ENCODE measurements at regions not wholly inside any gene's neighbourhood (a gene's known extent, or its start where the extent isn't known, plus 50 kb on each side); places are given as distances from the start of the nearest gene placed in this dataset.
"Not testable (repeated sequence)": the region's sequence is repeated elsewhere in the genome, so short reads cannot be mapped to it uniquely, and the experiment has no call there.

- Histone ChIP-seq H3K27ac (peak overlapping the region in 1 of 4 donors; percentile 72), H3K9me3 (no peaks in the 10 kb centered on the region), H3K4me3 (no peak overlapping the region), H3K27me3 (no peaks in the 10 kb centered on the region), H3K36me3 (no peaks in the 10 kb centered on the region), H3K4me1 (peaks cover 0 to 11% (median 4%) of the 10 kb centered on the region in 4 donors)
- TF ChIP-seq POLR2A (IDR thresholded peaks at IDR 0.05) (no peak), CTCF (IDR thresholded peaks at IDR 0.05) (no peak)
- DNase-seq, result no peak
Observed at GRCh38 chr22:22166941-22167713, 77.5 kb upstream of the VPREB1 start.

GRCh38 chr22:22165936-22166710 is 78.5 kb upstream of the VPREB1 start:
- H3K36me3 ChIP-seq, result no peaks in the 10 kb centered on the region
- TF ChIP-seq POLR2A (IDR thresholded peaks at IDR 0.05), result no peak
- no peak for TF ChIP-seq CTCF (IDR thresholded peaks at IDR 0.05)
- peaks cover 0 to 11% (median 4%) of the 10 kb centered on the region in 4 donors for H3K4me1 ChIP-seq
- H3K4me3 ChIP-seq, result no peak overlapping the region
- H3K9me3 ChIP-seq, result no peaks in the 10 kb centered on the region
- no peaks in the 10 kb centered on the region for H3K27me3 ChIP-seq
- no peak for DNase-seq
- H3K27ac ChIP-seq, result peak overlapping the region in 1 of 4 donors; percentile 72

- H3K27ac ChIP-seq, result peak overlapping the region in 1 of 4 donors; percentile 38
- H3K4me3 ChIP-seq, result no peak overlapping the region
- H3K27me3 ChIP-seq, result no peaks in the 10 kb centered on the region
- H3K36me3 ChIP-seq, result no peaks in the 10 kb centered on the region
- DNase-seq, result no peak
- peaks cover 0 to 11% (median 4%) of the 10 kb centered on the region in 4 donors for H3K4me1 ChIP-seq
- TF ChIP-seq CTCF (IDR thresholded peaks at IDR 0.05) (no peak), POLR2A (IDR thresholded peaks at IDR 0.05) (no peak)
- no peaks in the 10 kb centered on the region for H3K9me3 ChIP-seq
Observed at GRCh38 chr22:22164541-22165272, 79.9 kb upstream of the VPREB1 start.

- no peaks in the 10 kb centered on the region for H3K27me3 ChIP-seq
- peak overlapping the region in 2 of 4 donors; percentile 10 to 76 for H3K27ac ChIP-seq
- DNase-seq, result peak in 2 of 3 donors; percentile 82 to 86
- no peak overlapping the region for H3K4me3 ChIP-seq
- no peak for TF ChIP-seq CTCF (IDR thresholded peaks at IDR 0.05)
- TF ChIP-seq POLR2A (IDR thresholded peaks at IDR 0.05), result no peak
- peaks cover 0 to 11% (median 2%) of the 10 kb centered on the region in 4 donors for H3K4me1 ChIP-seq
- no peaks in the 10 kb centered on the region for H3K9me3 ChIP-seq
- no peaks in the 10 kb centered on the region for H3K36me3 ChIP-seq
Observed at GRCh38 chr22:22161924-22162851, 82.4 kb upstream of the VPREB1 start.

- not testable (repeated sequence) for DNase-seq, H3K27ac ChIP-seq, H3K4me3 ChIP-seq
Observed at GRCh38 chr22:22160768-22161167, 83.8 kb upstream of the VPREB1 start.

More at GRCh38 chr22:22160768-22161167, 83.8 kb upstream of the VPREB1 start:
- H3K9me3 ChIP-seq, H3K27me3 ChIP-seq, H3K36me3 ChIP-seq, H3K4me1 ChIP-seq: not testable (repeated sequence)

All from Peyer's patch (tissue), 4 donors.